Breast epithelium (tissue), 3 donors: ENCODE measurements at regions not wholly inside any gene's neighbourhood (a gene's known extent, or its start where the extent isn't known, plus 50 kb on each side); places are given as distances from the start of the nearest gene placed in this dataset.

Experiments
- CTCF ChIP-seq, 3 donors: fragments of 450-650 bp; IDR thresholded peaks; one replicate each; pipeline ENCODE4 v1.5.1; 2016 to 2017; ENCODE audit warnings: antibody characterized with exemption in 3 of 3, mild to moderate bottlenecking in 3 of 3, moderate library complexity in 3 of 3
- POLR2AphosphoS5 ChIP-seq, 3 donors: sonication (generic); formaldehyde crosslinking; IDR thresholded peaks; one replicate each; pipeline ENCODE4 v1.6.1; 2017; ENCODE audit warnings: antibody characterized with exemption in 3 of 3

- TF ChIP-seq CTCF (IDR thresholded peaks at IDR 0.05) (no peak), POLR2AphosphoS5 (IDR thresholded peaks at IDR 0.05) (no peak)
Observed at GRCh38 chr22:22716136-22716665, 71.8 kb downstream of the GGTLC2 start.
